Hepatocyte (in vitro differentiated cells): ENCODE measurements at regions not wholly inside any gene's neighbourhood (a gene's known extent, or its start where the extent isn't known, plus 50 kb on each side); places are given as distances from the start of the nearest gene placed in this dataset.

ENCODE experiments used
- DNase-seq: peaks from one replicate; pipeline ENCODE4 v3.0.0-alpha.2; 2016; ENCODE audit warnings: low spot score
- H2AFZ ChIP-seq: fragments of 200-600 bp; sonication (generic); 2 replicates; pipeline ENCODE4 v1.6.0; 2016; ENCODE audit warnings: antibody characterized with exemption, mild to moderate bottlenecking
- H3K27ac ChIP-seq: fragments of 200-600 bp; sonication (generic); 2 replicates; pipeline ENCODE4 v1.5.1; 2016; ENCODE audit warnings: mild to moderate bottlenecking
- H3K27me3 ChIP-seq: fragments of 200-600 bp; sonication (generic); 2 replicates; pipeline ENCODE4 v1.6.1; 2016
- H3K36me3 ChIP-seq: fragments of 200-600 bp; sonication (generic); replicated peaks from 2 replicates; pipeline ENCODE4 v1.5.1; 2016; ENCODE audit warnings: low read depth; ENCODE audit not compliant: insufficient read depth
- H3K4me1 ChIP-seq: fragments of 200-600 bp; sonication (generic); 2 replicates; pipeline ENCODE4 v1.5.1; 2016; ENCODE audit warnings: mild to moderate bottlenecking, moderate library complexity; ENCODE audit not compliant: insufficient read depth
- H3K4me2 ChIP-seq: fragments of 200-600 bp; sonication (generic); 2 replicates; pipeline ENCODE4 v1.6.0; 2016
- H3K4me3 ChIP-seq: fragments of 200-600 bp; sonication (generic); 2 replicates; pipeline ENCODE4 v1.5.1; 2016; ENCODE audit warnings: mild to moderate bottlenecking
- H3K79me2 ChIP-seq: fragments of 200-600 bp; sonication (generic); 2 replicates; pipeline ENCODE4 v1.6.0; 2017; ENCODE audit warnings: mild to moderate bottlenecking
- H3K9me2 ChIP-seq: fragments of 200-600 bp; sonication (generic); replicated peaks from 2 replicates; pipeline ENCODE4 v1.6.0; 2017; ENCODE audit warnings: mild to moderate bottlenecking; ENCODE audit not compliant: insufficient read depth
- H3K9me3 ChIP-seq: fragments of 200-600 bp; sonication (generic); 2 replicates; pipeline ENCODE4 v1.5.1; 2016; ENCODE audit warnings: low read depth, mild to moderate bottlenecking
- H4K20me1 ChIP-seq: fragments of 200-600 bp; sonication (generic); 2 replicates; pipeline ENCODE4 v1.6.0; 2016; ENCODE audit warnings: mild to moderate bottlenecking; ENCODE audit not compliant: insufficient read depth, poor library complexity, severe bottlenecking
- CTCF ChIP-seq: fragments of 200-600 bp; sonication (generic); IDR thresholded peaks from 2 replicates; pipeline ENCODE4 v1.5.1; 2016; ENCODE audit warnings: antibody characterized with exemption, mild to moderate bottlenecking; ENCODE audit not compliant: poor library complexity
- EZH2 ChIP-seq: fragments of 200-600 bp; sonication (generic); IDR thresholded peaks from 2 replicates; pipeline ENCODE4 v1.6.1; 2016; ENCODE audit warnings: antibody characterized with exemption, mild to moderate bottlenecking, borderline replicate concordance
- EZH2phosphoT487 ChIP-seq: fragments of 200-600 bp; sonication (generic); IDR thresholded peaks from one replicate; pipeline ENCODE4 v1.6.1; 2018; ENCODE audit warnings: antibody characterized with exemption, mild to moderate bottlenecking, low read depth, moderate library complexity; ENCODE audit not compliant: unreplicated experiment, severe bottlenecking
- WGBS: methylation state at CpG from one replicate; pipeline ENCODE4 v1.1.6; 2016; ENCODE audit warnings: low lambda C conversion rate; ENCODE audit errors: missing lambda C conversion rate; 5-methylcytosine and 5-hydroxymethylcytosine counted together

- Histone ChIP-seq H4K20me1 (no peaks in the 10 kb centered on the region), H3K9me3 (no peaks in the 10 kb centered on the region), H3K4me2 (no peak overlapping the region), H3K27me3 (no peaks in the 10 kb centered on the region), H3K27ac (no peak overlapping the region), H2AFZ (no peak overlapping the region), H3K4me3 (no peak overlapping the region), H3K36me3 (no peaks in the 10 kb centered on the region), H3K79me2 (no peaks in the 10 kb centered on the region), H3K4me1 (no peaks in the 10 kb centered on the region), H3K9me2 (no peaks in the 10 kb centered on the region)
- no peak for DNase-seq
- 49% methylated on average over 4 of the region's 4 CpGs for WGBS
- TF ChIP-seq EZH2 (no peak), EZH2phosphoT487 (no peak), CTCF (no peak)
Measured at GRCh38 chr11:32161293-32161692, 70.4 kb downstream of the RCN1 start.

DNA sequence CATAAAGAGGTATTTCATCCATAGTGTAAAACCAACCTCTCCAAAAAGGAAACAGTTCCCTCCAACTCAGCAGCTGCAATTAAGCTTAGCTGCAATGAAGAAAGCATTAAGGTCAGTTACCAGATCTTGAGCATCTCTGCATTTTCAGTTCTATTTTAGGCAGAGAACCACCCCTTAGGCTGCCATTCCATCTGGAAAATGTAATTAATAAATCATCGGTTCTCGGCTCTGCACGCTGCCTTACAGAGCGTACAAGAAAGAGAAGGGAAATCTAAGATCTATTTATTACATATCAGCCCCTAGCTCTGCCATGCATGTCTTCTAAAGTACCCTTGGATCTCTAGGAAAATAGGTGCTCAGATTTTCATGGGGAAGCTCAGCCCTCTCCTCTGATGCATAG lies 71.5 kb downstream of the RCN1 start:
- no peaks in the 10 kb centered on the region for H3K36me3 ChIP-seq
- no peaks in the 10 kb centered on the region for H3K4me1 ChIP-seq
- H3K9me3 ChIP-seq, result no peaks in the 10 kb centered on the region
- 85% methylated on average over 4 of the region's 4 CpGs for WGBS
- TF ChIP-seq EZH2, result no peak
- no peak for TF ChIP-seq CTCF
- no peak for TF ChIP-seq EZH2phosphoT487
- no peaks in the 10 kb centered on the region for H3K79me2 ChIP-seq
- no peak overlapping the region for H3K4me2 ChIP-seq
- no peaks in the 10 kb centered on the region for H3K9me2 ChIP-seq
- H4K20me1 ChIP-seq, result no peaks in the 10 kb centered on the region
- DNase-seq, result no peak
- no peak overlapping the region for H3K4me3 ChIP-seq
- no peak overlapping the region for H2AFZ ChIP-seq
- H3K27ac ChIP-seq, result no peak overlapping the region
- H3K27me3 ChIP-seq, result no peaks in the 10 kb centered on the region

DNA sequence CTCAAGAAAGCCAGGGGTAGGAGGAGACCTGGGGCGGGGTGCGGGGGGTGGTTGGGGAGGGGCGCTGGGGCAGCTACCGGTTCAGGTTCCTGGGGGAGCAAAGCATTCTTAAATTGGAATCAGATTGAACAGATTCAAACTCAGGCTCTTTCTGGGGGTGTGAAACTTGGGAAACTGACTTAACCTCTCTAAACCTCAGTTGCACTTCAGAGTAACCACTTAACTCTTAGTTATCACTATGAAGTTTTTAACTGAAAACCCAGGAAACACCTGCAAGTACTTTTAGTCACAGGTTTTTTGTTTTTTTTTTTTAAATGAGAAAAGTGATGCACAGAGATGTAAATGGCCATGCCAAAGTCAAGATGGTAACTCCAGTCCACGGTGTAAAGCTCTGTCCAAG lies 72.0 kb downstream of the RCN1 start:
- Histone ChIP-seq H3K9me2 (no peaks in the 10 kb centered on the region), H4K20me1 (no peaks in the 10 kb centered on the region), H3K4me2 (no peak overlapping the region), H3K36me3 (no peaks in the 10 kb centered on the region), H3K27me3 (no peaks in the 10 kb centered on the region), H3K4me3 (no peak overlapping the region), H2AFZ (no peak overlapping the region), H3K79me2 (no peaks in the 10 kb centered on the region), H3K9me3 (no peaks in the 10 kb centered on the region), H3K4me1 (no peaks in the 10 kb centered on the region), H3K27ac (no peak overlapping the region)
- TF ChIP-seq CTCF (no peak), EZH2 (no peak), EZH2phosphoT487 (no peak)
- 88% methylated on average over 5 of the region's 5 CpGs for WGBS
- DNase-seq, result no peak

DNA sequence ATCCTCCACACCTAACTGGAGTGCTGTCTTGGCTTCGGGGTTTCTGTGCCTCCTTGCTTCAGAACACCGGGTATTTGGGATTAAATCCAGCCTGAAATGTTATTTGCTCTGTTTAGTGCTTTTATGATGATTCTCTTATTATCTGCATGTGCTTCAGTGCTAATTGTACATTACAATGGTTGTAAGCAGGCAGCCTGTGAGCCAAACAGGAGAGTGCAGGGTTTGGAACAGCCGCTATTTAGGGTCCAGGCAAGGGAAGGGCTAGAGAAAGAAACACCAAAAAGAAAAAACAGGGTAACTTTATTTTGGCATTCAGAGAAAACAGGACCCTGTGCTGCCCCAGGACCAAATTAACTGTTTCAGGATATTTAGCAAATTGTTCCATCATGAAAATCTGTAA lies 72.7 kb downstream of the RCN1 start:
- WGBS, result 75% methylated on average over 3 of the region's 3 CpGs
- no peaks in the 10 kb centered on the region for H3K9me3 ChIP-seq
- H3K4me3 ChIP-seq, result no peak overlapping the region
- H3K27ac ChIP-seq, result no peak overlapping the region
- TF ChIP-seq EZH2 (no peak), CTCF (no peak), EZH2phosphoT487 (no peak)
- H2AFZ ChIP-seq, result no peak overlapping the region
- H3K4me2 ChIP-seq, result no peak overlapping the region
- H3K9me2 ChIP-seq, result no peaks in the 10 kb centered on the region
- no peaks in the 10 kb centered on the region for H3K27me3 ChIP-seq
- H3K79me2 ChIP-seq, result no peaks in the 10 kb centered on the region
- H3K36me3 ChIP-seq, result no peaks in the 10 kb centered on the region
- H4K20me1 ChIP-seq, result no peaks in the 10 kb centered on the region
- DNase-seq, result no peak
- no peaks in the 10 kb centered on the region for H3K4me1 ChIP-seq
